ENCODE measurements at regions not wholly inside any gene's neighbourhood (a gene's known extent, or its start where the extent isn't known, plus 50 kb on each side); places are given as distances from the start of the nearest gene placed in this dataset.

DNA sequence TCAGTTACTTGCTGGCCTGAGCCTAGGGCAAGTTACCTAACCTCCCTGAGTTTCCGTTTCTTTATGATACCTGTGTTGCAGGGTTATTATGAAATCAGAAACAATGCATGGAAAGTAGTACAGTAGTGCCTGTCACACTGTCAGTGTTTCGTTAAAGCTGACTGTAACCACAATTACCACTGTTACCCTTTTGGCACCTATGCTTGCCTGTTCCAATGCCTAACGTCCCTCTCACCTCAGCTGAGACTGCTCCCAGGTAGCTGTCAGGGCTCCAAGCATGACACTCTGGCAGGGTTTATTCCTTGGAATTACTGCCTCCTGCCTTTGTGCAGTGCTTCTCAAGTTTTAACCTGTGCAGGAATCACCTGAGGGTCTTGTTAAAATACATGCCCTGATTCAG is 135.2 kb upstream of the RBMS1 start:
- intact Hi-C loops (cut with micrococcal nuclease) = no loop called here
- Mint-ChIP-seq H3K4me3 (no peak overlapping the region), H3K36me3 (no peaks in the 10 kb centered on the region), H3K4me1 (no peaks in the 10 kb centered on the region), H3K27ac (no peak overlapping the region), H3K27me3 (ENCODE audit: low read depth in 2 of 2) (peaks cover 0 to 3% of the 10 kb centered on the region in 2 donors), H3K9me3 (no peaks in the 10 kb centered on the region)
- Histone ChIP-seq H3K9me3 (ENCODE audit: control insufficient read depth, insufficient read depth, low read length) (no peaks in the 10 kb centered on the region), H3K4me1 (ENCODE audit: control insufficient read depth, insufficient read depth, low read length) (no peaks in the 10 kb centered on the region), H3K27ac (ENCODE audit: low read length) (no peak overlapping the region), H3K27me3 (ENCODE audit: control insufficient read depth, insufficient read depth, low read length) (no peaks in the 10 kb centered on the region), H3K36me3 (ENCODE audit: control insufficient read depth, insufficient read depth, low read length) (no peaks in the 10 kb centered on the region), H3K4me3 (ENCODE audit: low read length) (no peak overlapping the region)
- ATAC-seq = no peak
- TF ChIP-seq, protein P1, sequence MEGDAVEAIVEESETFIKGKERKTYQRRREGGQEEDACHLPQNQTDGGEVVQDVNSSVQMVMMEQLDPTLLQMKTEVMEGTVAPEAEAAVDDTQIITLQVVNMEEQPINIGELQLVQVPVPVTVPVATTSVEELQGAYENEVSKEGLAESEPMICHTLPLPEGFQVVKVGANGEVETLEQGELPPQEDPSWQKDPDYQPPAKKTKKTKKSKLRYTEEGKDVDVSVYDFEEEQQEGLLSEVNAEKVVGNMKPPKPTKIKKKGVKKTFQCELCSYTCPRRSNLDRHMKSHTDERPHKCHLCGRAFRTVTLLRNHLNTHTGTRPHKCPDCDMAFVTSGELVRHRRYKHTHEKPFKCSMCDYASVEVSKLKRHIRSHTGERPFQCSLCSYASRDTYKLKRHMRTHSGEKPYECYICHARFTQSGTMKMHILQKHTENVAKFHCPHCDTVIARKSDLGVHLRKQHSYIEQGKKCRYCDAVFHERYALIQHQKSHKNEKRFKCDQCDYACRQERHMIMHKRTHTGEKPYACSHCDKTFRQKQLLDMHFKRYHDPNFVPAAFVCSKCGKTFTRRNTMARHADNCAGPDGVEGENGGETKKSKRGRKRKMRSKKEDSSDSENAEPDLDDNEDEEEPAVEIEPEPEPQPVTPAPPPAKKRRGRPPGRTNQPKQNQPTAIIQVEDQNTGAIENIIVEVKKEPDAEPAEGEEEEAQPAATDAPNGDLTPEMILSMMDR (IDR thresholded peaks at IDR 0.05) = no peak
- 42% methylated on average over 3 of the region's 3 CpGs for WGBS (ENCODE audit: insufficient coverage)
- DNase-seq = no peak

DNA sequence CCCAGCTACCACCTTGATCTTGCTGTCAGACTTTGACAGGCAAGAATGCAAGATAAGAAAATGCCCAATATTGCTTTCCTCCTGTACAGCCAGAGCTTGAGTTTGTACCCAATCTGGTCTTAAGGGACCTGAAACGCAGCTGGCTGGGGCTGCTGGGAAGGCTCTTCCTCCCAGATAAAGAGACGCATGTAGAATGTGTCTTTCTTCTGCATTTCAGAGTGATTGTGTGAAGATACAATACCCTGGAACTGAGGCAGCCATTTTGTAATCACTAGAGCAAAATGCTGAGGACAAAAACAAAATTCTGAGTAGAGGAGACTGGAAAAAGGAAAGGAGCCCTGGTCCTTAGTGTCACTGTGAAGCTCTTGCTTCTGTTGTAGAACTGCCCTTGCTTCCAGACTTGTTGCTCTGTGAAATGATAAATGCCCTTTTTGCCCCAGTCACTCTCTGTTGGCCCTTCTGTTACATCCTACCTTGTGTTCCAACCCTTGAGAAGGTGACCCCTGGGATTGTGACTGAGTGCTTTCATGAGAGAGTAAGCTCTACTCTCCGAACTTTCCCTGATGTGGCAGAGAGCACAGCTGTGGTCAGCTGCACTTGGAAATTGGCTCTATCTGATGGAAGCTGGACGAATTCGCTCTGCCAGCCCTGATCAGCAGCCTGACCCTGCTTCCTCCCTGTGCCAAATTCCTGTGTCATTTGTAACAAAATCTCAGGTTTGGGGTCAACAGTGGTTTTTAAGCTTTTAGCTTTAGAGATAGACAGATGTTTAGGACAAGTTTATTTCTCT is 137.4 kb upstream of the RBMS1 start:
- H3K9me3 Mint-ChIP-seq = no peaks in the 10 kb centered on the region
- WGBS (ENCODE audit: insufficient coverage) = 81% methylated on average over 5 of the region's 5 CpGs

DNA sequence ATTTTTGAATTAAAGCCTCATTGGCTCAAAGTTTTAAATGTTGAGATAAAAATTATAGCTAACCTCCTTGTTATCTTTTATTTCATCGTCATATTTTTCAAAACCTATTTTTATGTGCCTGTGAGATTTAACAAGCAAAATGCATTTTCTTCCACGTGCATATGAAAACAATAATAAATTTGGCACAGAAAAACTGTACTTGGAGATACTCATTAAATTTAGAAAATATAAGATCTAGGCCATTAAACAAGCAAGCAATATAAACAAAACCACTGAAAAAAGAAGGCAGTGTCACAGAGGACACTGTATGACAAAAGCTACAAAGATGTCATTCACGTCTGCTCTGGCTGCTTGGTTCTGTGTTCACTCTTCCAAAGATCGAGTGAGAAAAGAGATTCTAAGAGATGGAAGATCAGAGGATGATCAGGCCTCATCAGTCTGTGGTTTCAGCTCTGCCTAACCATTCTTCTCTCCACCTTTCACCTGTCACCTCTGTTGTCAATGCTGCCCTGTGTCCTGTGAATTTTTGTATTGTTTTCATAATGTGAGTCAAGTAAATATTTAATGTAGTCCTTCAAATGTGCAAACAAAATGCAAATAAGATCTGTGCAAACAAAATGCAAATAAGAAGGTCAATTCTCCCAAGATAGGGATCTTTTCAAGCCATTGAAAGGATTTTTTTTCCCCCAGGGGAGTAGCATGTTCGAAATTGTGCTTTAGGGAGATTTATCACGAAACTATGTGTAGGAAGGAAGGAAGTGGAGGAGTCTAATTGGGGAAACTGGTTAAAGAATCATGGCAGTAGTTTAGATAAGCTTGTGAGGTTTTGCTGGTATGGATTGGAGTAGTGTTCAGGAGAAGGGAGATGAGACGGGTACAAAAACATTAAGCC is 138.7 kb upstream of the RBMS1 start:
- no peak for ATAC-seq
- WGBS (ENCODE audit: insufficient coverage) = 47% methylated on average over 4 of the region's 7 CpGs
- no peak overlapping the region for H3K4me3 ChIP-seq (ENCODE audit: low read length)

More for the DNA sequence above, 137.4 kb upstream of the RBMS1 start:
- H3K27ac Mint-ChIP-seq = no peak overlapping the region
- peaks cover 1 to 6% of the 10 kb centered on the region in 2 donors for H3K27me3 Mint-ChIP-seq (ENCODE audit: low read depth in 2 of 2)
- H3K4me1 Mint-ChIP-seq = no peaks in the 10 kb centered on the region
- Histone ChIP-seq H3K36me3 (ENCODE audit: control insufficient read depth, insufficient read depth, low read length) (no peaks in the 10 kb centered on the region), H3K27ac (ENCODE audit: low read length) (no peak overlapping the region), H3K4me3 (ENCODE audit: low read length) (no peak overlapping the region), H3K9me3 (ENCODE audit: control insufficient read depth, insufficient read depth, low read length) (no peaks in the 10 kb centered on the region), H3K27me3 (ENCODE audit: control insufficient read depth, insufficient read depth, low read length) (no peaks in the 10 kb centered on the region), H3K4me1 (ENCODE audit: control insufficient read depth, insufficient read depth, low read length) (no peaks in the 10 kb centered on the region)
- ATAC-seq (no peak), DNase-seq (no peak)
- H3K36me3 Mint-ChIP-seq = no peaks in the 10 kb centered on the region
- no peak overlapping the region for H3K4me3 Mint-ChIP-seq
- TF ChIP-seq, protein P1 (IDR thresholded peaks at IDR 0.05) = no peak
- intact Hi-C loops (cut with micrococcal nuclease) = no loop called here

More for the DNA sequence above, 138.7 kb upstream of the RBMS1 start:
- Mint-ChIP-seq H3K27me3 (ENCODE audit: low read depth in 2 of 2) (peaks cover 3 to 14% of the 10 kb centered on the region in 2 donors), H3K4me1 (no peaks in the 10 kb centered on the region), H3K4me3 (no peak overlapping the region), H3K27ac (no peak overlapping the region), H3K9me3 (peaks cover under 1 to 3% of the 10 kb centered on the region in 2 donors), H3K36me3 (peaks cover 6% of the 10 kb centered on the region)
- Histone ChIP-seq H3K4me1 (ENCODE audit: control insufficient read depth, insufficient read depth, low read length) (no peaks in the 10 kb centered on the region), H3K27ac (ENCODE audit: low read length) (no peak overlapping the region), H3K27me3 (ENCODE audit: control insufficient read depth, insufficient read depth, low read length) (no peaks in the 10 kb centered on the region), H3K9me3 (ENCODE audit: control insufficient read depth, insufficient read depth, low read length) (no peaks in the 10 kb centered on the region), H3K36me3 (ENCODE audit: control insufficient read depth, insufficient read depth, low read length) (no peaks in the 10 kb centered on the region)
- TF ChIP-seq, protein P1 (IDR thresholded peaks at IDR 0.05) = no peak
- no peak for DNase-seq
- intact Hi-C loops (cut with micrococcal nuclease) = no loop called here

Data from natural killer cell (primary cell).